Lower lobe of right lung (tissue), 2 donors: ENCODE measurements at regions not wholly inside any gene's neighbourhood (a gene's known extent, or its start where the extent isn't known, plus 50 kb on each side); places are given as distances from the start of the nearest gene placed in this dataset.

Experiments
- ATAC-seq, 2 donors: fragments of 200-7000 bp; cut with Tn5 transposase; one replicate each; pipeline ENCODE4 v1.9.1; 2020 to 2022; ENCODE audit warnings: mild to moderate bottlenecking in 2 of 2, moderate library complexity in 2 of 2
- DNase-seq: peaks from one replicate; pipeline ENCODE4 v3.0.0-alpha.2; 2020
- H3K27ac ChIP-seq: fragments of 200-600 bp; one replicate; pipeline ENCODE4 v1.8.0; 2022
- H3K27me3 ChIP-seq: fragments of 200-600 bp; one replicate; pipeline ENCODE4 v1.8.0; 2022; ENCODE audit warnings: low read depth
- H3K36me3 ChIP-seq: fragments of 200-600 bp; one replicate; pipeline ENCODE4 v1.8.0; 2022; ENCODE audit warnings: mild to moderate bottlenecking
- H3K4me1 ChIP-seq: fragments of 200-600 bp; one replicate; pipeline ENCODE4 v1.8.0; 2022
- H3K4me3 ChIP-seq: fragments of 200-600 bp; one replicate; pipeline ENCODE4 v1.8.0; 2022; ENCODE audit warnings: mild to moderate bottlenecking
- H3K9me3 ChIP-seq: fragments of 200-600 bp; one replicate; pipeline ENCODE4 v1.8.0; 2022
- CTCF ChIP-seq: fragments of 200-600 bp; IDR thresholded peaks from one replicate; pipeline ENCODE4 v1.8.0; 2022; ENCODE audit warnings: antibody characterized with exemption, mild to moderate bottlenecking
- intact Hi-C: fragments of 100-400 bp; cut with DNase I; formaldehyde crosslinking; loops from one replicate; pipeline ENCODE4 v1.11.0; 2022
- donor health status: DM: no; HTN: yes; CAD: no; lungs with severe emphysema.

- Histone ChIP-seq H3K27ac (no peak overlapping the region), H3K36me3 (no peaks in the 10 kb centered on the region), H3K4me3 (no peak overlapping the region), H3K27me3 (no peaks in the 10 kb centered on the region), H3K9me3 (peaks cover 6% of the 10 kb centered on the region), H3K4me1 (no peaks in the 10 kb centered on the region)
- DNase-seq (no peak), ATAC-seq (no peak)
- no peak for TF ChIP-seq CTCF
- intact Hi-C loops: no loop called here
Measured at GRCh38 chr3:84008623-84009022, 950.2 kb upstream of the CADM2 start.

- ATAC-seq: no peak
- no peak overlapping the region for H3K27ac ChIP-seq
- H3K36me3 ChIP-seq: no peaks in the 10 kb centered on the region
- H3K4me1 ChIP-seq: no peaks in the 10 kb centered on the region
- no peak for DNase-seq
- intact Hi-C loops: no loop called here
- no peak overlapping the region for H3K4me3 ChIP-seq
- no peaks in the 10 kb centered on the region for H3K27me3 ChIP-seq
- TF ChIP-seq CTCF: no peak
- no peaks in the 10 kb centered on the region for H3K9me3 ChIP-seq
Measured at GRCh38 chr3:84023842-84024241, 934.9 kb upstream of the CADM2 start.

- Histone ChIP-seq H3K27me3 (no peaks in the 10 kb centered on the region), H3K9me3 (peaks cover 10% of the 10 kb centered on the region), H3K27ac (no peak overlapping the region), H3K36me3 (no peaks in the 10 kb centered on the region), H3K4me3 (no peak overlapping the region), H3K4me1 (no peaks in the 10 kb centered on the region)
- DNase-seq (no peak), ATAC-seq (no peak)
- no peak for TF ChIP-seq CTCF
- intact Hi-C loops: no loop called here
Measured at GRCh38 chr3:84039099-84039498, 919.7 kb upstream of the CADM2 start.

DNA sequence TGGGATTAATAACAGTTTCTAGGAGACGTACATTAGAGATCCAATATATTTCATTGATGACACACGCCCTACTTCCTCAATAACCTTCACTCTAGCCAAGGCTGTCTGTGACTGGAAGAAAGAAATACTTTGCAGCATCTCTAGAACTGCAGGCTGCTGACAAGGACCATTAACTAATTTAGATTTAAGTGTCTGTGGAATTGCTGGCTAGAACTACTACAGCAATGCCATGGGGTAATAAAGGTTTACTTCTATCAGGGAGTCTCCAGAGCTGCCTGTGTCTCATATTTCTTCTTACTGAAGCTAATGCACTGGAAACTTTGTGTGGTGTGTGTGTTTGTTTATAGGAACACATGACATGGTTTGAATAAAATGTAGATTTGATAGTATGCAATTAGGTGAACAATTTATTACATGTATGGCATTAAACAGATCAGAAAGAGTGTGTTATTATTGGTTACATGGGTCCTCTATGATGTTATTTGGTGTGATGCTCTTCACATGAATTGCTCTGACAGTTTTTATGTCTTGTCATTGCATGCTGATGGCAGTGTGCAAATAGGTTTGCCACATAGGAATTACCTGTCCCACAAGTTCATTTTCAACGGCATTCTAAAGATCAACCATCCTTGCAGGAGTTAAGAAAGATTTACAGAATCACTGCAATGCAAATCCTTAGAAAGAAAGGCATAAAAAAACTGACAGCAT lies 916.2 kb upstream of the CADM2 start:
- Histone ChIP-seq H3K27me3 (no peaks in the 10 kb centered on the region), H3K4me3 (no peak overlapping the region), H3K36me3 (no peaks in the 10 kb centered on the region), H3K27ac (no peak overlapping the region), H3K4me1 (no peaks in the 10 kb centered on the region), H3K9me3 (peaks cover 3% of the 10 kb centered on the region)
- ATAC-seq (no peak), DNase-seq (no peak)
- intact Hi-C loops: no loop called here
- TF ChIP-seq CTCF: no peak

DNA sequence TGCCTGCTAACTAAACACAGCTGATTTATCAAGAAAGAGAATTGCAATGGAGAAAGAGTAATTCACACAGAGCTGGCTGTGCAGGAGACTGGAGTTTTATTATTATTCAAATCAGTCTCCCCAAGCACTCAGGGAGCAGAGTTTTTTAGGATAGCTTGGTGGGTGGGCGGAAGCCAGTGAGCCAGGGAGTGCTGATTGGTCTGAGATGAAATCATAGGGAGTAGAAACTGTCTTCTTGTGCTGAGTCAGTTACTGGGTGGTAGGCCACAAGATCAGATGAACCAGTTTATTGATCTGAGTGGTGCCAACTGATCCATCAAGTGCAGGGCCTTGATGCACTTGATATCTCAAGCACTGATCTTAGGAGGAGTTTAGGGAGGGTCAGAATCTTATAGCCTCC lies 891.9 kb upstream of the CADM2 start:
- H3K36me3 ChIP-seq: no peaks in the 10 kb centered on the region
- H3K4me1 ChIP-seq: no peaks in the 10 kb centered on the region
- no peaks in the 10 kb centered on the region for H3K27me3 ChIP-seq
- intact Hi-C loops: no loop called here
- no peak overlapping the region for H3K4me3 ChIP-seq
- ATAC-seq (no peak), DNase-seq (no peak)
- H3K27ac ChIP-seq: no peak overlapping the region
- TF ChIP-seq CTCF: no peak
- no peaks in the 10 kb centered on the region for H3K9me3 ChIP-seq
